BLaER1 treated with 17β-estradiol and CSF1 and Interleukin-3, amounts not matched to agents 10 nM and 100 nM (cell line): ENCODE measurements at regions not wholly inside any gene's neighbourhood (a gene's known extent, or its start where the extent isn't known, plus 50 kb on each side); places are given as distances from the start of the nearest gene placed in this dataset.

Experiments used
- H3K27ac ChIP-seq, 11 experiments: shearing (Covaris generic); formaldehyde crosslinking; 2 replicates each; pipeline ENCODE4 v1.8.1; 2022
- H3K27me3 ChIP-seq, 11 experiments: shearing (Covaris generic); formaldehyde crosslinking; 2 replicates each; pipeline ENCODE4 v1.8.1; 2022
- H3K36me3 ChIP-seq, 11 experiments: shearing (Covaris generic); formaldehyde crosslinking; 2 replicates each; pipeline ENCODE4 v1.8.1; 2022
- H3K4me1 ChIP-seq, 10 experiments: shearing (Covaris generic); formaldehyde crosslinking; 2 replicates each; pipeline ENCODE4 v1.8.1; 2022
- H3K4me2 ChIP-seq, 11 experiments: shearing (Covaris generic); formaldehyde crosslinking; 2 replicates each; pipeline ENCODE4 v1.8.1; 2022
- H3K4me3 ChIP-seq, 10 experiments: shearing (Covaris generic); formaldehyde crosslinking; 2 replicates each; pipeline ENCODE4 v1.8.1; 2022
- H3K9ac ChIP-seq, 11 experiments: shearing (Covaris generic); formaldehyde crosslinking; 2 replicates each; pipeline ENCODE4 v1.8.1; 2022
- H3K9me3 ChIP-seq, 11 experiments: shearing (Covaris generic); formaldehyde crosslinking; replicated peaks in 1 of 11; 2 replicates each; pipeline ENCODE4 v1.8.1; 2022
- H4K20me1 ChIP-seq, 11 experiments: shearing (Covaris generic); formaldehyde crosslinking; 2 replicates each; pipeline ENCODE4 v1.8.1; 2022
- Cebpa-rat ChIP-seq, 11 experiments: shearing (Covaris generic); IDR thresholded peaks; 2 replicates each; pipeline ENCODE4 v1.8.1; 2022

GRCh38 chr1:219434285-219434922 is 178.5 kb downstream of the ZC3H11B start:
- Histone ChIP-seq H4K20me1 (no peaks in the 10 kb centered on the region), H3K4me3 (no peak overlapping the region), H3K9ac (no peak overlapping the region), H3K9me3 (no peaks in the 10 kb centered on the region), H3K36me3 (no peaks in the 10 kb centered on the region), H3K27me3 (no peaks in the 10 kb centered on the region), H3K4me2 (no peak overlapping the region), H3K27ac (no peak overlapping the region), H3K4me1 (no peaks in the 10 kb centered on the region)
- TF ChIP-seq Cebpa-rat (IDR thresholded peaks at IDR 0.05): no peak

- no peaks in the 10 kb centered on the region for H4K20me1 ChIP-seq
- H3K4me2 ChIP-seq: peak overlapping the region in 1 of 11 experiments; percentile 18; a peak in 1 of 22 replicates
- no peaks in the 10 kb centered on the region for H3K27me3 ChIP-seq
- no peak overlapping the region for H3K9ac ChIP-seq
- no peak overlapping the region for H3K27ac ChIP-seq
- no peak for TF ChIP-seq Cebpa-rat (IDR thresholded peaks at IDR 0.05)
- no peaks in the 10 kb centered on the region for H3K4me1 ChIP-seq
- H3K4me3 ChIP-seq: no peak overlapping the region
- no peaks in the 10 kb centered on the region for H3K9me3 ChIP-seq
- no peaks in the 10 kb centered on the region for H3K36me3 ChIP-seq
Measured at GRCh38 chr1:219433496-219434131, 179.3 kb downstream of the ZC3H11B start.

DNA sequence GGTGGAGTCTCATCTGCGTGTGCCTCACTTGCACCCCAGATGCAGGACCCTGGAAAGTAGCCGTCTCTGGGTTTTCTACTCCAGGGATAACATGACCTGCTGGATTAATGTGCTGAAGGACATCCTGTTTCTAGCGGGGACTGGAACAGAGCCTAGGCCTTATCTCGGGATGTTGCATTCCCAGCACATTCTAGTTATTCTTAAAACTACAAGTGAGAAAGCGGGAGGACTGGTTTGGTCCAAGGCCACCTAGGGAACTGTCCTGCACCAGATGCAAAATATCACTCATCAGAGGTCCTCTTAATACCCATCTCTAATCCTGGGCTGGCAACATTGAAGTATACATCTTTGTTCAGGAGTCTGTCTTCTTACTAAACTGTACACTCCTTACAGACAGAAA is 179.9 kb downstream of the ZC3H11B start:
- Histone ChIP-seq H3K36me3 (no peaks in the 10 kb centered on the region), H3K4me1 (no peaks in the 10 kb centered on the region), H3K27ac (no peak overlapping the region), H3K9ac (no peak overlapping the region), H3K9me3 (no peaks in the 10 kb centered on the region), H3K4me2 (no peak overlapping the region), H4K20me1 (no peaks in the 10 kb centered on the region), H3K4me3 (no peak overlapping the region), H3K27me3 (no peaks in the 10 kb centered on the region)
- TF ChIP-seq Cebpa-rat (IDR thresholded peaks at IDR 0.05): no peak

DNA sequence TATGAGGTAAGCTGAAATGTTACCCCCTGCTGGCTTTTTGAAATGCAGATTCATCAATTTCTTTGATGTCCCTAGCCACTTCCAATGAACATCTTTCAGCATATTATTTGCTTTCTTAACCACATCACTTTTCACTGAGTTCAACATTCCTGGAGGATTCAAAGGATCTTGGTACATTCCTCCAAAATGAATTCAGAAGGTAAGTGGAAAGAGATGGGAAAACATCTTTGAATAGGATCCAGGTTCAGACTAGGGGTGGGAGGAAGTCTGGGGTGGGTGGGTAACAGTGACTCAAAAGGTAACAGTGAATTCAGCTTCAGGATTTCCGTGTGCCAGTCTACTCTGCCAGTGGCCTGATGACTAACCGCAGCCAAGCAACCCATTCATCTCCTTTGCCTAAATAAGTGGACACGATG is 180.7 kb downstream of the ZC3H11B start:
- no peaks in the 10 kb centered on the region for H3K4me1 ChIP-seq
- H3K36me3 ChIP-seq: no peaks in the 10 kb centered on the region
- no peak for TF ChIP-seq Cebpa-rat (IDR thresholded peaks at IDR 0.05)
- no peak overlapping the region for H3K4me3 ChIP-seq
- H4K20me1 ChIP-seq: no peaks in the 10 kb centered on the region
- H3K9me3 ChIP-seq: no peaks in the 10 kb centered on the region
- no peak overlapping the region for H3K27ac ChIP-seq
- H3K4me2 ChIP-seq: no peak overlapping the region
- no peak overlapping the region for H3K9ac ChIP-seq
- no peaks in the 10 kb centered on the region for H3K27me3 ChIP-seq

DNA sequence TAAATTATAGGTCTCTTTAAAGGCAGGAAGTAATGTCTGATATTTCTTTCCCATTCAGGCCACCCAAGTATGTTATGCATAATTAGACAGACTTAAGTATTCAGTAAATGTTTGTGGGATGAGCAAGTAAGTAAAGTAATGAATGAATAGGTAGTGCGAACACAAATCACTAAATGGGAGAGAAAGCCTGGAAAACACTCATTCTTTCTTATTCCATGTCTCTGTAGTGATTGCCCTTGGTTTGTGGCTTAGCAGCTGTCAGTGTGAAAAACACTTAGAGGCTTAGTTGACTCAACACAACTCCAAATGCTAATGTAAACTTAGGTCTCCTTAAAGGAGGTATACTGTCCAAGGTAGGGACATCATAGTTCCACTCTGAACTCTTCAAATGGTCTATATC is 182.5 kb downstream of the ZC3H11B start:
- H3K27me3 ChIP-seq: no peaks in the 10 kb centered on the region
- no peaks in the 10 kb centered on the region for H3K36me3 ChIP-seq
- H3K9ac ChIP-seq: no peak overlapping the region
- no peaks in the 10 kb centered on the region for H3K4me1 ChIP-seq
- H3K27ac ChIP-seq: no peak overlapping the region
- H3K4me3 ChIP-seq: no peak overlapping the region
- no peaks in the 10 kb centered on the region for H3K9me3 ChIP-seq
- H4K20me1 ChIP-seq: no peaks in the 10 kb centered on the region
- H3K4me2 ChIP-seq: no peak overlapping the region
- TF ChIP-seq Cebpa-rat (IDR thresholded peaks at IDR 0.05): no peak

DNA sequence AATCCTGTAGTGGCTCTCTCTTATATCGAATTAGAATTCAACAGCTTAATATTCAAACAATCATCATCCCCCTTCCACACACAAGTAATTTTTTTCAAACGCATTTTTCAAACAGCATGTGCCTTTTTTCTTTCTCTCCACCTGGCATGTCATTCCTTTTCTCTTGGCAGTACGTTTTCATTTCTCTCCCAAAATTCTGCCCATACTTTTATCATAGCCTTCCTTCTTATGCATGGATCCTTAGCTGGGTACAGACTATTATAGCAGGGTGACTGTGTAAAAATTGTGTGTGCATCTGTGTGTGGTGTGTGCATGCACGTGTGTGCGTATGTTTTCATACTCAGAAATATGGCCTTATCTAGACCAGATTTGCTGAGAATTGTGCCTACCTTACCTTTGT is 184.3 kb downstream of the ZC3H11B start:
- TF ChIP-seq Cebpa-rat (IDR thresholded peaks at IDR 0.05): no peak
- Histone ChIP-seq H3K9ac (no peak overlapping the region), H3K27ac (no peak overlapping the region), H3K4me1 (no peaks in the 10 kb centered on the region), H3K36me3 (no peaks in the 10 kb centered on the region), H3K9me3 (no peaks in the 10 kb centered on the region), H3K4me3 (no peak overlapping the region), H3K27me3 (no peaks in the 10 kb centered on the region), H4K20me1 (no peaks in the 10 kb centered on the region), H3K4me2 (no peak overlapping the region)

DNA sequence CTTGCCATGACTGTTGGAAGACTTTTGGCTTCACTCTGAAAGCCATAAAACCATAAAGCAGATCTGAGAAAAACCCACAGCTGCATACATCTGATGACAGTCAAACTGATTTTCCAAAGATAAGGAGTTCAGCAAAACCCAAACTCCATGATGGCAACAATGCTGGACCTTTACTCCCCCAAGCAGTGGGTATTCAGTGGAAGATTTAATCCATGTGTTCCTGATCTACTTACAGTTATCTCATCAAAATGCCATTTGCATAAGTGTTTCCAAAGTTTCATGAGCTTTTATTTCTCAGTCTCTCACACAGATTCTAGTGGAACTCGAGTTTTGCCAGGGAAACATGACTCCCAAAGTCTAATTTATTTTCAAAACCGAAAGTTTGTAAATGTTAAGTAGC is 184.9 kb downstream of the ZC3H11B start:
- TF ChIP-seq Cebpa-rat (IDR thresholded peaks at IDR 0.05): no peak
- Histone ChIP-seq H3K9me3 (no peaks in the 10 kb centered on the region), H3K4me3 (no peak overlapping the region), H4K20me1 (no peaks in the 10 kb centered on the region), H3K9ac (no peak overlapping the region), H3K27ac (no peak overlapping the region), H3K27me3 (no peaks in the 10 kb centered on the region), H3K36me3 (no peaks in the 10 kb centered on the region), H3K4me1 (no peaks in the 10 kb centered on the region), H3K4me2 (no peak overlapping the region)

DNA sequence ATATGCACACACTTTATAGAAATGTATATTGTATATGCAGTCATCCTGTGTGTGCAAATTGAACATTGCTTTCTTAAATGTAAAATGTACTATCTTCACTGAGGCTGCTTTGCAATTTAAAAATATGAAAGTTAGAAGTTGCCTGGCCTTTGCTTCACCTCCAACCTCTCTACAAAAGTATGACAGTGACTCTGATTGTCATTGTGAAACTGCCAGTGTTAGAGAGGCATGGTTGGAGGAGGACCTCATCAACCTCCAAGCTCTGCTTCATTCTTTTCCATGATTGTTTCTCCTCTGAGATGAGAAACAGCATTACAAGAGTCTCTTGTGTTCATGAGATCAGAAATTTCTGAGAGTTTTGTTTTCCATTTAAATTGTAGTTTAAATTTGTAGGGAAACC is 185.5 kb downstream of the ZC3H11B start:
- no peaks in the 10 kb centered on the region for H3K4me1 ChIP-seq
- H4K20me1 ChIP-seq: no peaks in the 10 kb centered on the region
- no peak overlapping the region for H3K4me3 ChIP-seq
- H3K9ac ChIP-seq: no peak overlapping the region
- no peak overlapping the region for H3K27ac ChIP-seq
- H3K4me2 ChIP-seq: no peak overlapping the region
- no peaks in the 10 kb centered on the region for H3K36me3 ChIP-seq
- TF ChIP-seq Cebpa-rat (IDR thresholded peaks at IDR 0.05): no peak
- H3K9me3 ChIP-seq: no peaks in the 10 kb centered on the region
- no peaks in the 10 kb centered on the region for H3K27me3 ChIP-seq

DNA sequence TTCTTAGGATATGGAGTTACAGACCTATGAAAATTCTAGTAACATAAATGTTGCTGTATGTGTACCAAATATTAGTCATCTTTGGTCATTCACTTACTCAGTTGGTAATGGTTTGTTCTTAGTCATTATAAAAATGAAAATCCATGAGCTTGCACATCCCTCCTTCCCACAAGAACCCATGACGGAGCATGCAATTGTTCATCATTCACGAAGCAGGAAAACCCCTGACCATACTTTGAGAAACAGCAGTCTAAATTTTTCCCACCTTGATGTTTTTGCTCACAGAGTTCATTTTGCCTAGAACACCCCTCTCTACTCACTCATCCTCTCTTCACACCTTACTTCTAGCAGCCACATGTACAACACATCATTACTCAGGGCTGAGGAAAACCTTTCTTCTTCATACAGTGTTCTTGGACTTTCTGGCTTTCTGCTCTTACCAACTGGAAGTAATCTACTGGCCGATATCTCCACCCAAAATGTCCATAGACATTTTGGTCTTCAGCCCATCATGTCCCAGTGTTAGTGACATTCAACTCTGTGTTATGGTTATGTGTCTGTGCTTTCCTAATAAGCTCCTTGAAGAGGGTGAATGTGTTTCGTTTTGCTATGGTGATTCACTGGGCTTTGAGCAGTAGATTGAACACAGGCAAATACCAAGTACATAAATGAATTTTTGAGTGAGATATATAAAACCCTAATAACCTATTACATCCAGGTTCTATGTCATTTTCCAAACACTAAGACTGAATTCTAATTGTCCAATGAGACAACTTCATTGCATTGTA is 189.9 kb downstream of the ZC3H11B start:
- H3K4me2 ChIP-seq: no peak overlapping the region
- H3K4me3 ChIP-seq: no peak overlapping the region

GRCh38 chr1:219420913-219421312 is 192.0 kb downstream of the ZC3H11B start:
- no peak overlapping the region for H3K4me2 ChIP-seq
- no peaks in the 10 kb centered on the region for H3K9me3 ChIP-seq
- H3K4me3 ChIP-seq: no peak overlapping the region
- no peaks in the 10 kb centered on the region for H3K36me3 ChIP-seq
- no peaks in the 10 kb centered on the region for H4K20me1 ChIP-seq
- H3K4me1 ChIP-seq: no peaks in the 10 kb centered on the region
- no peak overlapping the region for H3K27ac ChIP-seq
- no peak for TF ChIP-seq Cebpa-rat (IDR thresholded peaks at IDR 0.05)
- no peak overlapping the region for H3K9ac ChIP-seq
- H3K27me3 ChIP-seq: no peaks in the 10 kb centered on the region

More for the DNA sequence above, 189.9 kb downstream of the ZC3H11B start:
- H4K20me1 ChIP-seq: no peaks in the 10 kb centered on the region
- no peaks in the 10 kb centered on the region for H3K4me1 ChIP-seq
- H3K9ac ChIP-seq: no peak overlapping the region
- no peak overlapping the region for H3K27ac ChIP-seq
- H3K9me3 ChIP-seq: no peaks in the 10 kb centered on the region
- no peaks in the 10 kb centered on the region for H3K27me3 ChIP-seq
- no peak for TF ChIP-seq Cebpa-rat (IDR thresholded peaks at IDR 0.05)
- H3K36me3 ChIP-seq: no peaks in the 10 kb centered on the region
